ENCODE measurements at regions not wholly inside any gene's neighbourhood (a gene's known extent, or its start where the extent isn't known, plus 50 kb on each side); places are given as distances from the start of the nearest gene placed in this dataset.

- TF ChIP-seq CTCF (optimal IDR thresholded peaks at IDR 0.05 in 1 of 3, IDR thresholded peaks at IDR 0.05 in 1 of 3, conservative IDR thresholded peaks at IDR 0.05 in 1 of 3; ENCODE audit: extremely low read depth in 1 of 3, insufficient read depth in 2 of 3, low read length in 3 of 3) (no peak), EZH2 (IDR thresholded peaks at IDR 0.05; ENCODE audit: low read length) (no peak)
Measured at GRCh38 chr3:27859821-27860220, 137.7 kb upstream of the EOMES start.

All from keratinocyte (primary cell).